HG02943 (cell line): ENCODE measurements at regions not wholly inside any gene's neighbourhood (a gene's known extent, or its start where the extent isn't known, plus 50 kb on each side); places are given as distances from the start of the nearest gene placed in this dataset.
A peak's percentile ranks its signal among the peaks of the same experiment; 100 is the strongest.

Source experiments
- ATAC-seq: cut with Tn5 transposase; IDR thresholded peaks from one replicate; pipeline ENCODE4 v1.9.1; 2021; ENCODE audit warnings: mild to moderate bottlenecking, low read depth, moderate library complexity; ENCODE audit not compliant: unreplicated experiment

DNA sequence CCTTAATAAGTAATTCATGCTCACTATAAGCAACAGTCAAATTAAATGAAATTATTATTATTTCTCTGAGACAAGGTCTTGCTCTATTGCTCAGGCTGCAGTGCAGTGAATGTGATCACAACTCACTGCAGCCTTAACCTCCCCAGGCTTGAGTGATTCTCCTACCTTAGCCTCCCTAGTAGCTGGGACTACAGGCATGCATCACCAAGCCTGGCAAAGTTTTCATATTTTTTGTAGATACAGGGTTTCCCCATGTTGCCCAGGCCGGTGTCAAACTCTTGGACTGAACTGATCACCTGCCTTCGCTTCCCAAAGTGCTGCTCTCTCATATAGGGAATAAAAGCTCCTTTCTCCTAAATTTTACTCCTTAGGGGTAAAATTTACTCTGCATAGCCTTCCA lies 74.9 kb upstream of the GAREM1 start:
- no peak for ATAC-seq

DNA sequence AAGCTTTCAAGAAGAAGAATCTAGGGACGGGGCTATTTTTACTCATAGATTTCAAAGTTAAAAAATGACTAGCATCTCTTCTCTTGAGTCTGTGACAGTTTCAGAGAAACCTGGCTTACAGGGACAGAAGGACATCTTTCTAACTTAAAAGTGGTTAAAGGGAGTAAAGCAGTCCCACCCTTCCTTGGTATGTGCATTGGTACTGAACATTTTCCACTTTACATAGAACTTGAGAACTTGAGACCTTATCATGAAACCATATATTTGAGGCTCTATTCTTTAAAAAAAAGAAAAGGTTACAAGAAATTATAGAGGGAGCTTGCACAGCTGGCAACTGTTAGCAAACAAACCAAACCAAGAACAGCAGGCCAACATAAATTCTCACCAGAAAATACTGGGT lies 73.4 kb upstream of the GAREM1 start:
- ATAC-seq, result no peak

DNA sequence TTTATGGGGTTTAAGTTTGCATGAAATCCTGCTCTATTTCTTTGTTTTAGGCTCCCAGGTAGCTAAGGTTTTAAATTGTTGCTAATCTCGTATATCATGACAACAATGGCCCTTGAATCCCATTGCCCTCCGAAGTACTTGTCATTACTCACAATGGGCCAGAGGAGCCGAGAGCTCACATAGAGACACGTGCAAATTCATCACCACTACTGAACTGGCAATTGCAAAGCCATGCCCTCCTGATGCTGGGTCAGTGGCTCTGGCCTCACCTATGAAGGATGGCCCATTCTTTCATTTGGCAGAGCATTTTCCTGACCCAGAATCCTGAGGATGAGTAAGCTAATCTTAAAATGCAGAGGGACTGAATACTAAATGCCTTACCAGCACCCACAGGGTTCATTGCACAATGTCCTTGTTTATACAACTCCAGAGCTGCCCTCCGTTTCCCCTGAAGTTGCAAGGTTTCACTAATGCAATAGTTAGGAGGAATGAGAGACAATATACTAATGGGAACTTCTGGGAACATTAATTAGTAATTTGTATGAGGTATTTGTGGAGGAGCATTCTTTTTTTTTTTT lies 71.6 kb upstream of the GAREM1 start:
- no peak for ATAC-seq

DNA sequence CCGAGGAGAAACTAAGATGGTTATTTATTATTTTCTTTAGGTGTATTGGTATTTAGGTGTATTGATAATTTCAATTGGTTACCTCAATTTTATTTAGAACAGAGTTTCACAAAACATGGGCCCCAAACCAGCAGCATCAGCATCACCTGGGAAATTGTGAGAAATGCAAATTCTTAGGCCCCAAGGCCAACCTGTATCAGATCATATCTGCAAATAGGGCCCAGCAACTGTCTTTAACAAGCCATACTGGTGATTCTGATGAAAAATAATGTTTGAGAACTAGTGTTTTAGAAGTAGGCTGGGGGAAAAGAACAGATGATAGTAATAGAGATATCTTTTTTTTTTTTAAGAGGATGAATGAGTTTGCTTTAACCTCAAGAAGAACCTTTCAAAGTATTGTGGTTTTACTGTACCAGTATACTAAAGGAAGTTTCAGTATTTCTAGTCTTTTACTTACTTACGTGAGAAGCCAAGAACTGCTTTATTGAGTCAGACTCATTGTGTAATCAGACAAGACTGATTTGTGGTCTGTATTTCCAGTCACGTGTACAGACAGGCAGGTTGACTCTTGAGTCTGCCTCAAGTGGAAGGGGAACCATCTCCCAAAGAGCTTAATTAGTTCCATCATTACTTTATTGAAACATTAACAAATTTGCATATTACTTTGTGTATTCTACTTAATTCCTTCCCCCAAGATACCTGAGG lies 60.4 kb upstream of the GAREM1 start:
- ATAC-seq, result peak; percentile 87

DNA sequence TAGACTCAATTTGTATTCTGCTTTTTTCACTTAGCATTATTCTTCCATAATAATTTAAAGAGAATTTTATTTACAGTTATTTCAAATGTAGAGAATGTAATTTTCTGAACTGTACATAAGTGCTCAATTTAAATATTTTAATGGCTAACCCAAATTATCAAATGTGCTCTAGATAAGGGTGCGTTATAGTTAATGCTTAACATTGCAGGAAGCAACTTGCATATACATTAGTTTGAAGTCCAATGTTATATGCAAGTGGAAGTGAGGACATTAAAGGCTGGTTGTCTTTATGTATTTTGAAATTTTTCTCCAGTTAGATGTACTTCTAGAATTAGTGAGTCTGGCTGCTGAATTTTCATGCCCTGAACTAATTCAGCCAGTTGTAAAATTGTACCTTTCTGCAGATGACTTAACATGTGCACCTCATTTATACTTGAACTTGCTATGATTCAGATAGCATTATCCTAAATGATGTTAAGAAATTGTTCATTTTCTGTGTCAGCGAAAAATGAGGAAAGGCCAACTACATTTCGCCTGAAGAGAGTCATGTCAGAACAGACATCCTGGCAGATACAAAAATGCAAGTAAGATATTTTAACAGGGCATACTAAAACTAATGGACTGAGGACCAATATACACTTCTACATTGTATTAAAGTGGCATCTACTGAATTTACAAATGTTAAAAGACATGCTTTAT lies 59.2 kb upstream of the GAREM1 start:
- ATAC-seq, result no peak

DNA sequence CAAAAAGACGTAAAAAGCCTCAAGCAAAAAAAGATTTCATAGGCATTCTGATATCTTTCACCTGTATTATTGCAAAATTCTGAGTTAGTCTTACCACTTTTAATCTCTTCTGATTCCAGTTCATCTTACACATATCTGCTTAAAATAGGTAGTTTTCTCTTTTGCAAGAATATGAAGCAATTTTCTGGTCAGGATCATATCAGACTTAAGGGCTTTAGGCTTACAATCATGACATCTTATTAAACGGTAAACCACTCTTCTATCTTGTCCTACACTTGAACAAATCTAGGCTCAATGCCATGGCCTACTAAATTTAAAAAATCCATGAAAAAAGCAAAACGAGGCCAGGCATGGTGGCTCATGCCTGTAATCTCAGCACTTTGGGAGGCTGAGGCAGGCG lies 50.1 kb upstream of the GAREM1 start:
- ATAC-seq, result no peak
